Central memory CD8-positive, alpha-beta T cell (primary cell): ENCODE measurements at regions not wholly inside any gene's neighbourhood (a gene's known extent, or its start where the extent isn't known, plus 50 kb on each side); places are given as distances from the start of the nearest gene placed in this dataset.

Experiments
- ATAC-seq: fragments of 150-1000 bp; cut with Tn5 transposase; replicated peaks from 2 replicates; pipeline ENCODE4 v1.10.0; 2022; ENCODE audit warnings: mild to moderate bottlenecking, moderate FRiP score, moderate number of reproducible peaks; ENCODE audit not compliant: poor library complexity, severe bottlenecking; ENCODE audit errors: extremely low read depth
- DNase-seq, 2 donors: peaks; one replicate each; pipeline ENCODE4 v3.0.0; 2021; ENCODE audit warnings: low spot score in 2 of 2
- H3K27ac Mint-ChIP-seq: one replicate; pipeline ENCODE4 v1.8.0; 2022; ENCODE audit warnings: low read depth, mild to moderate bottlenecking, moderate library complexity, mixed read lengths
- H3K27me3 Mint-ChIP-seq: one replicate; pipeline ENCODE4 v1.8.0; 2022; ENCODE audit warnings: mixed read lengths
- H3K36me3 Mint-ChIP-seq: one replicate; pipeline ENCODE4 v1.8.0; 2022; ENCODE audit warnings: mild to moderate bottlenecking, moderate library complexity, mixed read lengths; ENCODE audit not compliant: insufficient read depth
- H3K4me1 Mint-ChIP-seq: one replicate; pipeline ENCODE4 v1.8.0; 2022; ENCODE audit warnings: mixed read lengths
- H3K4me3 Mint-ChIP-seq: one replicate; pipeline ENCODE4 v1.8.0; 2022; ENCODE audit warnings: mild to moderate bottlenecking, moderate library complexity, mixed read lengths
- H3K9me3 Mint-ChIP-seq: one replicate; pipeline ENCODE4 v1.8.0; 2022; ENCODE audit warnings: mixed read lengths

GRCh38 chr15:67957435-67958132, 96.5 kb upstream of the PIAS1 start:
- no peaks in the 10 kb centered on the region for H3K4me1 Mint-ChIP-seq
- no peaks in the 10 kb centered on the region for H3K27me3 Mint-ChIP-seq
- H3K4me3 Mint-ChIP-seq: no peak overlapping the region
- no peak for DNase-seq
- no peak overlapping the region for H3K27ac Mint-ChIP-seq
- no peaks in the 10 kb centered on the region for H3K9me3 Mint-ChIP-seq
- no peak for ATAC-seq
- no peaks in the 10 kb centered on the region for H3K36me3 Mint-ChIP-seq

GRCh38 chr15:67967871-67968431, 86.2 kb upstream of the PIAS1 start:
- Mint-ChIP-seq H3K9me3 (no peaks in the 10 kb centered on the region), H3K4me1 (peaks cover 12% of the 10 kb centered on the region), H3K36me3 (no peaks in the 10 kb centered on the region), H3K27ac (no peak overlapping the region), H3K27me3 (peaks cover 73% of the 10 kb centered on the region), H3K4me3 (no peak overlapping the region)
- ATAC-seq (no peak), DNase-seq (no peak)

GRCh38 chr15:67968564-67968963, 85.6 kb upstream of the PIAS1 start:
- DNase-seq (no peak), ATAC-seq (no peak)
- Mint-ChIP-seq H3K9me3 (no peaks in the 10 kb centered on the region), H3K36me3 (no peaks in the 10 kb centered on the region), H3K4me1 (peaks cover 12% of the 10 kb centered on the region), H3K27ac (no peak overlapping the region), H3K27me3 (peaks cover 66% of the 10 kb centered on the region), H3K4me3 (no peak overlapping the region)

GRCh38 chr15:67968966-67969365, 85.1 kb upstream of the PIAS1 start:
- no peaks in the 10 kb centered on the region for H3K9me3 Mint-ChIP-seq
- H3K4me1 Mint-ChIP-seq: peaks cover 12% of the 10 kb centered on the region
- H3K36me3 Mint-ChIP-seq: no peaks in the 10 kb centered on the region
- no peak overlapping the region for H3K27ac Mint-ChIP-seq
- ATAC-seq: no peak
- DNase-seq: no peak
- peaks cover 62% of the 10 kb centered on the region for H3K27me3 Mint-ChIP-seq
- no peak overlapping the region for H3K4me3 Mint-ChIP-seq

GRCh38 chr15:67969892-67970291, 84.2 kb upstream of the PIAS1 start:
- DNase-seq (no peak), ATAC-seq (no peak)
- H3K4me3 Mint-ChIP-seq: no peak overlapping the region
- H3K9me3 Mint-ChIP-seq: no peaks in the 10 kb centered on the region
- H3K4me1 Mint-ChIP-seq: peaks cover 12% of the 10 kb centered on the region
- no peak overlapping the region for H3K27ac Mint-ChIP-seq
- H3K27me3 Mint-ChIP-seq: peaks cover 60% of the 10 kb centered on the region
- no peaks in the 10 kb centered on the region for H3K36me3 Mint-ChIP-seq

GRCh38 chr15:67972377-67972776, 81.7 kb upstream of the PIAS1 start:
- Mint-ChIP-seq H3K4me3 (no peak overlapping the region), H3K9me3 (no peaks in the 10 kb centered on the region), H3K36me3 (no peaks in the 10 kb centered on the region), H3K27me3 (peaks cover 47% of the 10 kb centered on the region), H3K27ac (no peak overlapping the region), H3K4me1 (peaks cover 12% of the 10 kb centered on the region)
- DNase-seq (no peak), ATAC-seq (no peak)

- Mint-ChIP-seq H3K9me3 (no peaks in the 10 kb centered on the region), H3K27ac (no peak overlapping the region), H3K4me1 (no peaks in the 10 kb centered on the region), H3K27me3 (peaks cover 32% of the 10 kb centered on the region), H3K4me3 (no peak overlapping the region), H3K36me3 (no peaks in the 10 kb centered on the region)
- DNase-seq: no peak
- no peak for ATAC-seq
Observed at GRCh38 chr15:67973846-67974245, 80.3 kb upstream of the PIAS1 start.

GRCh38 chr15:67976506-67977073, 77.5 kb upstream of the PIAS1 start:
- Mint-ChIP-seq H3K27ac (no peak overlapping the region), H3K36me3 (peaks cover 2% of the 10 kb centered on the region), H3K9me3 (no peaks in the 10 kb centered on the region), H3K27me3 (peaks cover 11% of the 10 kb centered on the region), H3K4me3 (no peak overlapping the region), H3K4me1 (no peaks in the 10 kb centered on the region)
- ATAC-seq (no peak), DNase-seq (no peak)

GRCh38 chr15:67977414-67978089, 76.6 kb upstream of the PIAS1 start:
- H3K9me3 Mint-ChIP-seq: no peaks in the 10 kb centered on the region
- H3K27me3 Mint-ChIP-seq: peaks cover 3% of the 10 kb centered on the region
- no peak overlapping the region for H3K27ac Mint-ChIP-seq
- peaks cover 2% of the 10 kb centered on the region for H3K36me3 Mint-ChIP-seq
- no peak overlapping the region for H3K4me3 Mint-ChIP-seq
- no peaks in the 10 kb centered on the region for H3K4me1 Mint-ChIP-seq
- no peak for ATAC-seq
- no peak for DNase-seq

GRCh38 chr15:67979281-67979680, 74.8 kb upstream of the PIAS1 start:
- Mint-ChIP-seq H3K4me1 (no peaks in the 10 kb centered on the region), H3K36me3 (peaks cover 2% of the 10 kb centered on the region)

GRCh38 chr15:67980171-67980570, 73.9 kb upstream of the PIAS1 start:
- ATAC-seq: no peak
- no peaks in the 10 kb centered on the region for H3K9me3 Mint-ChIP-seq
- H3K27me3 Mint-ChIP-seq: no peaks in the 10 kb centered on the region
- peaks cover 2% of the 10 kb centered on the region for H3K36me3 Mint-ChIP-seq
- no peak for DNase-seq
- H3K27ac Mint-ChIP-seq: no peak overlapping the region
- no peak overlapping the region for H3K4me3 Mint-ChIP-seq
- H3K4me1 Mint-ChIP-seq: no peaks in the 10 kb centered on the region

More at GRCh38 chr15:67979281-67979680, 74.8 kb upstream of the PIAS1 start:
- Mint-ChIP-seq H3K27ac (no peak overlapping the region), H3K27me3 (no peaks in the 10 kb centered on the region), H3K4me3 (no peak overlapping the region), H3K9me3 (no peaks in the 10 kb centered on the region)
- no peak for DNase-seq
- no peak for ATAC-seq

- no peak overlapping the region for H3K27ac Mint-ChIP-seq
- no peaks in the 10 kb centered on the region for H3K9me3 Mint-ChIP-seq
- H3K36me3 Mint-ChIP-seq: peaks cover 2% of the 10 kb centered on the region
- no peaks in the 10 kb centered on the region for H3K4me1 Mint-ChIP-seq
- ATAC-seq (no peak), DNase-seq (no peak)
- H3K27me3 Mint-ChIP-seq: no peaks in the 10 kb centered on the region
- no peak overlapping the region for H3K4me3 Mint-ChIP-seq
Observed at GRCh38 chr15:67980773-67981685, 73.1 kb upstream of the PIAS1 start.
